ENCODE measurements at regions not wholly inside any gene's neighbourhood (a gene's known extent, or its start where the extent isn't known, plus 50 kb on each side); places are given as distances from the start of the nearest gene placed in this dataset.
A peak's percentile ranks its signal among the peaks of the same experiment; 100 is the strongest.
"Not testable (repeated sequence)": the region's sequence is repeated elsewhere in the genome, so short reads cannot be mapped to it uniquely, and the experiment has no call there.

- no peak for DNase-seq (ENCODE audit: low read depth)
Observed at GRCh38 chr10:23493711-23494110, 54.8 kb downstream of the OTUD1 start.

- DNase-seq (ENCODE audit: low read depth): no peak
Observed at GRCh38 chr10:23496727-23497126, 57.9 kb downstream of the OTUD1 start.

- DNase-seq (ENCODE audit: low read depth): no peak
Observed at GRCh38 chr10:23499372-23500132, 60.7 kb downstream of the OTUD1 start.

- DNase-seq (ENCODE audit: low read depth): no peak
Observed at GRCh38 chr10:23505797-23506465, 67.1 kb downstream of the OTUD1 start.

GRCh38 chr10:23512355-23513058 lies 73.6 kb downstream of the OTUD1 start:
- peak; percentile 70 for DNase-seq (ENCODE audit: low read depth)

- not testable (repeated sequence) for DNase-seq (ENCODE audit: low read depth)
Observed at GRCh38 chr10:23513621-23514020, 74.7 kb downstream of the OTUD1 start.

GRCh38 chr10:23514321-23514720 lies 75.4 kb downstream of the OTUD1 start:
- peak; percentile 5 for DNase-seq (ENCODE audit: low read depth)

GRCh38 chr10:23516530-23516929 lies 77.7 kb downstream of the OTUD1 start:
- DNase-seq (ENCODE audit: low read depth): peak; percentile 21

GRCh38 chr10:23517155-23517554 lies 78.3 kb downstream of the OTUD1 start:
- DNase-seq (ENCODE audit: low read depth): no peak

GRCh38 chr10:23521735-23522134 lies 82.9 kb downstream of the OTUD1 start:
- DNase-seq (ENCODE audit: low read depth): no peak

- peak; percentile 39 for DNase-seq (ENCODE audit: low read depth)
Observed at GRCh38 chr10:23522345-23522744, 83.5 kb downstream of the OTUD1 start.

- DNase-seq (ENCODE audit: low read depth): peak; percentile 4
Observed at GRCh38 chr10:23523251-23523650, 84.4 kb downstream of the OTUD1 start.

GRCh38 chr10:23525406-23525805 lies 86.5 kb downstream of the OTUD1 start:
- DNase-seq (ENCODE audit: low read depth): peak; percentile 39

GRCh38 chr10:23528419-23528818 lies 89.5 kb downstream of the OTUD1 start:
- no peak for DNase-seq (ENCODE audit: low read depth)

GRCh38 chr10:23529625-23530024 lies 90.8 kb downstream of the OTUD1 start:
- no peak for DNase-seq (ENCODE audit: low read depth)

- DNase-seq (ENCODE audit: low read depth): peak; percentile 16
Observed at GRCh38 chr10:23530079-23530478, 91.2 kb downstream of the OTUD1 start.

GRCh38 chr10:23533212-23533611 lies 94.3 kb downstream of the OTUD1 start:
- DNase-seq (ENCODE audit: low read depth): no peak

GRCh38 chr10:23534326-23534725 lies 95.5 kb downstream of the OTUD1 start:
- no peak for DNase-seq (ENCODE audit: low read depth)

- DNase-seq (ENCODE audit: low read depth): no peak
Observed at GRCh38 chr10:23534761-23535160, 95.9 kb downstream of the OTUD1 start.

GRCh38 chr10:23535381-23535780 lies 96.5 kb downstream of the OTUD1 start:
- DNase-seq (ENCODE audit: low read depth): no peak

- no peak for DNase-seq (ENCODE audit: low read depth)
Observed at GRCh38 chr10:23538968-23539367, 100.1 kb downstream of the OTUD1 start.

- DNase-seq (ENCODE audit: low read depth): no peak
Observed at GRCh38 chr10:23540401-23541030, 101.6 kb downstream of the OTUD1 start.
